ENCODE measurements at regions not wholly inside any gene's neighbourhood (a gene's known extent, or its start where the extent isn't known, plus 50 kb on each side); places are given as distances from the start of the nearest gene placed in this dataset.
"Not testable (repeated sequence)": the region's sequence is repeated elsewhere in the genome, so short reads cannot be mapped to it uniquely, and the experiment has no call there.

DNA sequence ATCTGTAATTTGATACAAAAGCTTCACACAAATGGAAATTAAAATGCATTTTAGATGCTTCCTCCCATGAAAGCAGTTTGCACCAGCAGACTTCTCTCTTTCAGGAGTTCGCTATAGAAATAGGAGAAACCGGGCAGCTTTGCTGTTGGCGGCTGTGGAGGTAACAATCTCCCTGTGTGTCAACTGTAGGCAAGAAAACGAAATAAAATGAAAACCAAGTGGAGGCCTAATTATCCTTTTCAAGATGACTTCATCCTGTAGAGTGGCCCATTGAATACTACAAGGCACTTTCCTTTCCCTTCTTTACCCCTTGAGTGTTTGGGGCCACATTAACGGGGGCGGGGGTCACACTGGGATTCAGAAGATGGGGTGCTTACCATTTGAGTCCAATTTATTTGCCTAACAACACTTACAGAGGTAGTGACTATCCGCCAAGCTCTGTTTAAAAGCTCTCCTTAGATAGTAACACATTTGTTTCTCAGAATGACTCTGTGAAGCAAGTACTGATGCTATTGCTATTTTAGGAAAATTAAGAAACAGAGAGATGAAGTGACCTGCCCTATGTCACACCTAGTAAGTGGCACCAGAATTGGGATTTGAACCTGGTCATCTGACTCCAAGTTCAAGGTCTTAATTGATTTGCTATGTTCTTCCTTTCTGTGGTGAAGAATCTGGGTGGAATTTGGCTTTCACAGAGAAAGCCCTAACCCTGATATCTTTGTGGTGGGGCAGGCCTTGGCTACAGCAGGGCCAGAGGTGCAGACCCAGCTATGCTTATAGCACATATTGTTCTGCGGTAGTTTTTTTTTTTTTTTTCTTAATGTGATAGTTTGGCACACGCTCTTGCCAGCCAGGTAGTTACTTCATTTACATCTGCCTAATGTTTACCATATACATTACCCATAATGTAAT is 125.5 kb upstream of the MPHOSPH6 start:
- DNase-seq, result no peak

DNA sequence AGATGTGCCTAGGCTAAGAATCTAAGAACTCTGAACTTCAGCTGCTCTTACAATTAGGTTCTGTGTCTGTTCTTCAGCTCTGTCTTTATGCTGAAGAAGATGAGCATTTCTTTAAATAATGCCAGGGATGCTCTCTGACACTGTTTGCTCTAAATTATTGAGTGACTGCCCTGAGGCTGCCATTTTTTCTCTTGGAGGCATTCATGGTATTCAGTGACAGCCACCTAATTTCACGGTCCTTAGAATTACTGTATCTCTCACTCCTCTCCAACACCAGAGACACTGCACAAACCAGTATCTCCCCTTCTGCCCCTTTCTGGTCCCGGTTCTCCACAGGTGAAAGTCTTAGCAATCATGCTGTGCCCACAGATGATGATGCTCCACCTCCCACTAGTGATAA is 123.6 kb upstream of the MPHOSPH6 start:
- DNase-seq, result no peak

DNA sequence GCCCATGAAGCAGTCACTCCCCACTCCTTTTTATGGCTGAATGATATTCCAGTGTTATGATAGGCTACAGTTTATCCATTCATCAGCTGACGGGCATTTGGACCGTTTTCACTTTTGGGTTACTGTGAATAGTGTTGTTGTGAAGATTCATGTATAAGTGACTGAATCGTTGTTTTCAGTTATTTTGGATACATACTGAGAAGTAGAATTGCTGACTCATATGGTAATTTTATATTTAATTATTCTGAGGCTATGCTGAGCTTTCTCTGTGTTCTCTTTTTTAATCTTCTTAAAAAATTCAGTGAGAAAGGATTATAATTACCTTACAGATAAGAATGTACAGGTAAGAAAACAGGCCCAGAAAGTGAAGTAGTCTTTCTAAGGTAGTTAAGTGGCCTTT is 117.9 kb upstream of the MPHOSPH6 start:
- no peak for DNase-seq

DNA sequence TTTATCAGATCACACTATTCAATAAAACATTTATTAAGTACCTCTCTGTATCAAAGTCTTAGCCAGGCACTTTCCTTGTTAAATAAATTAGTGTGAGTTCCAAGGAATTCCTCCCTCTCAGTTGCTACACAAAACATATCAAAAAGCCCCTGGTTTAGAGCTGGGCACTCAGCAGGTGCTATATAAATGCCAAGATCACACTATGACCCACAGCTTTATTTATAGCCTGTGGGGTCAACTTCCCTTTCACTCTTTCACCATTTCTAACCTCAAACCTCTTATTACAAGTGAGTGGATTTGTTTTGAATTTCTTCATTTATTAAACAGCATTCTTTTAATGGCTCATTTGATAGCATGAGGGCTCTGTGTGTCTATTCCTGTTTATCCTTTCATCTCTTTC is 112.6 kb upstream of the MPHOSPH6 start:
- DNase-seq, result no peak

DNA sequence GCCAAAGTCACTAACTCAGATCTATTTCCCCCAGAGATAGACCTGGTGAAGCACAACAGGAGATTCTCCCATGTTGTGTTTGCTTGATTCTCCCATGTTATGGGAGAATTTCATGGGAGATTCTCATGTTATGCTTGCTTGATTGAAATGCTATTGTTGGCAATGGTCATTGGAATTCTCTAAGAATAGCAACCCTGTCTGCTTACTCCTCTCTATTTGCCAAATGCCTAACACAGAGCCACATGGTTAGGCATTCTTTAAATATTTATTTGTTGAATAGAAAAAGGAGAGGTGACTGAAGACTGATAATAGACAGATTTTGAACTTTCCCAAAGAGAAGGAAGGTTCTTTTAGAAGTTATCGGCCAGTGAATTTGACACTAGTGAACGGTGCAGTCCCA is 111.5 kb upstream of the MPHOSPH6 start:
- no peak for DNase-seq

DNA sequence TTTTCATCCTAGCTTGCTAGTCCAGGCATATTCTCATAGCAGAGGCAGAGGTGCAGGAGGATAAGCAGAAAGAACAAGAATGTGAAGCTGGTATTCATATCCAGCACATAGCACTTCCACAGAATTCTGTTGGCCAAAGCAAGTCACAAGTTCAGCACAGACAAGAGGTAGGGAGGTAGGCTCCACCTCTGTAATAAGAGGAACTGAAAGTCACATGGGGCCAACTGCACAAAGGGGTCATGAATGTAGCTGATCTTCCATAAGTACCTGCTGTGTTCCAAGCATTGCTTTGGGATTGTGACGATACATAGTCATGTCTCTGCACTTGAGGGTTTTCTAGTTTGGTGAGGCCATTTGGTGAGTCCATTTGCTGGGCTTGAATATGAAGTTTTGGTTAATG is 110.8 kb upstream of the MPHOSPH6 start:
- no peak for DNase-seq

DNA sequence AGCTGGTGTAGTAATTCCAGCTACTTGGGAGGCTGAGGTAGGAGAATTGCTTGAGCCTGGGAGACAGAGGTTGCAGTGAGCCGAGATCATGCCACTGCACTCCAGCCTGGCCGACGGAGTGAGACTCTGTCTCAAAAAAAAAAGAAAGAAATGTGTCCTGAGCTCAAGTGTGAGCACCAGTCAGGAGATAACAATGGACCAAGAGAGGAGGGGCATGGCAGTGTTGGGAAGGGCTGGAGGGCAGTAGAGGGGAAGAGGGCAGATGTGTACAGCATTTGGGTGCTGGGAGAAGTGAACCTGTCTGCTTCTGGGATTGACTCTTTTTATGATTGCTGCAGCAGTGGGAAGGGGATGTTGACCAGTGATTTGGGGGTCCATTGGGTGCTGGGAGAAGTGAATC is 105.3 kb upstream of the MPHOSPH6 start:
- DNase-seq, result not testable (repeated sequence)

DNA sequence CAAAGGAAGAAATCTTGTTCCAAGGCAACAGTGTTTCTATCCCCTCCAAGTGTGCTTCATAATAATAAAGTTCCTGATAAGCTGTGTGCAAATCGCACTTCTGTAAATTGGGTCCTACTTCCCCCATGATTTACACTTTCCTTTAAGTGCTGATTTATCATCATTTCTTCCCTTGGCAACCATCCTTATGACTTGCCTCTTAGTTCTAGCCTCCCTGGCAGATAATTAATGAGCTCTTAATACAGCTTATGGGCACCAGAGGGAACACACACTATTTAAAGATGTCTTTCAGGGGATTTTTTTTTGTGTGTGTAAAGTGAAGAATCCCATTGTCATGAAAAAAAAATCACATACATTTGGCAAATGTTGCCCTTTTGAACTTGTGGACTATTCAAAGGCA is 101.6 kb upstream of the MPHOSPH6 start:
- no peak for DNase-seq

DNA sequence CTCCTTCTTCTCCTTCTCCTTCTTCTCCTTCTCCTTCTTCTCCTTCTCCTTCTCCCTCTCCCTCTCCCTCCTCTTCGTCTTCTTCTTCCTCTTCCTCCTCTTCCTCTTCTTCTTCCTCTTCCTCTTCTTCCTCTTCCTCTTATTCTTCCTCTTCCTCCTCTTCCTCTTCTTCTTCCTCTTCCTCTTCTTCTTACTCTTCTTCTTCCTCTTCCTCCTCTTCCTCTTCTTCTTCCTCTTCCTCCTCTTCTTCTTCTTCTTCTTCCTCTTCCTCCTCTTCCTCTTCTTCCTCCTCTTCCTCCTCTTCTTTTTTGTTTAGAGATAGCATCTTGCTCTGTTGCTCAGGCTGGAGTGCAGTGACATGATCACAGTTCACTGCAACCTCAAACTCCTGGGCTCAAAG is 97.7 kb upstream of the MPHOSPH6 start:
- not testable (repeated sequence) for DNase-seq

DNA sequence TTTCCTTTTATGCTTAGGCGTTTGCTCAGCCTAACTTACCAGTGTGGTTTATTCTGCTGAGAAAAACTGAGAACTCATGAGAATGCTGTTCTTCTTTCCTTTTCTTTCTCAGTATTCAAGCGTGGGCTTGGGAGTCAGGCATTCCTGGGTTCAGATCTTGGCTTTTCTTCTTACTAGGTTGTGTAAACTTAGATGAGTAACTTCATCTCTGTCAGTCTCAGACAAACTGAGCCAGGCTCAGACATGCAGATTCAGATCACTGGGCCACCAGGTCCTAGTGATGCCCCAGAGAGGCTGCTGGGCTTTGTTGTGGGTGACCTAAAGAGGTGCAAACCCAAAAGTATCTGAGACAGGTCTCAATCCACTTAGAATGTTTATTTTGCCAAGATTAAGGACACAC is 95.8 kb upstream of the MPHOSPH6 start:
- no peak for DNase-seq

DNA sequence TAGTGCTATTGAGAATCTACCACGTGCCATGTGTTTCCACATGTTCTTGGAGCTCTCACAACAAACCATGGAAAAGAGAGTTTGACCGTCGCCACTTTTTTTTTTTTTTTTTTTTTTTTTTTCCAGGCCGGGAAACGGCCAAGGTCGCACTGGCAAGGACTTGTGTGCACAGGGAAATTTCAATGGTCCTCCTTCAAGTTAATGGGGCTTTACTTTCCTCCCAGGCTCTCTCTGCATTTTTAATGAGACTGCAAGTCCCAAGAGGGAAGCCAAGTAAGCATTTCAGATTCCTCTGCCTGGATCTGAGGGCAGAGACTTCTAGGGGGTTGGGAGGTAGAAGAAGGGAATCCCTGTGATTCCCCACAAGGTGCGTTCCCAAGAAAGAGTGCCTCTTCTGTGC is 94.7 kb upstream of the MPHOSPH6 start:
- no peak for DNase-seq

DNA sequence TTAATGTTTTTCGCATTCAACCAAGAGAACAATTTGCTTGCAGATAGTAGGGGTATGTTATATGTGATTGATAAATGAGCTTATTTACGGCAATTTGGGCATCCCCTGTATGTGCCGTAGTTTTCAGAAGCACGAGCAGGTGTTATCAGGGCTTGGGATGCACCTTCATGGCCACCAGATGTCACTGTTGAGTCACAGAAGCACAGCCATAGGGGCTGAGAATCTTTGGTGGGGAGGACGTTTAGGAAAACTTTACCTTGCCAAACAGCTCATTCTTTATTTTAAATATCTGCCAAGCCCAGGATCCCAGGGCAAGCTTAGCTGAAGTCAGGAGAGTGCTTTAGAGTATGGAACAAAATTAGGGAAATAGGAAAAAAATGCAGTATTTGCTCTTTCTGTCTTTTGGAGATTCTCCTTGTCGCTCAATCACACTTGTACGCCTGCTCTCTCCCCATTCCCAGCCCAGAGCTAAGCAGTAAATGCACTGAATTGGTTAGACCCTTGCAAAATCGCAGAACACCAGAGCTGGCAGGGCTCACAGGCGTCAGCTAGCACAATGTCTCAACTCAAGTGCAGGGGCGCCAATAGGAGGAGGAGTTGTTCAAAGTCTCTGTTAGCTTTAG is 93.6 kb upstream of the MPHOSPH6 start:
- DNase-seq, result peak in 4 of 5 donors; percentile 15 to 44 (median 34)

DNA sequence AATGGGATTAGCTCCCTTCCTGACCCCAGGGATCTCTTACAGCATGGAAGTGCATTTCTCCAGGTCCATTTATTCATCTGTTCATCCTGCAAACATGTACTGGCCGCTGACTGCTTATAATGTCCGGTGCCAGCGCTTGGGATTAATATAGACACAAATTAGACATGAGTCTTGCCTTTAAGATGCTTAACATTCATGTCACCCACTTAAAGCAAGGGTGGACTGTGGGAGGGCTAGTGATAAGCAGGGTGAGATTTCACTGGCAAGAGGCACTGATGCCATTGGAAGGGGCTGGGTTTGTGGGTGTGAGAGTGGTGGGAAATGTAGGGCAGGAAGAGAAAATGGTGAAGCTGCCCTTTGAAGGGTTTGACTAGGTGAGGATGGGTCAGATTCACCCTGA is 92.2 kb upstream of the MPHOSPH6 start:
- DNase-seq, result no peak

DNA sequence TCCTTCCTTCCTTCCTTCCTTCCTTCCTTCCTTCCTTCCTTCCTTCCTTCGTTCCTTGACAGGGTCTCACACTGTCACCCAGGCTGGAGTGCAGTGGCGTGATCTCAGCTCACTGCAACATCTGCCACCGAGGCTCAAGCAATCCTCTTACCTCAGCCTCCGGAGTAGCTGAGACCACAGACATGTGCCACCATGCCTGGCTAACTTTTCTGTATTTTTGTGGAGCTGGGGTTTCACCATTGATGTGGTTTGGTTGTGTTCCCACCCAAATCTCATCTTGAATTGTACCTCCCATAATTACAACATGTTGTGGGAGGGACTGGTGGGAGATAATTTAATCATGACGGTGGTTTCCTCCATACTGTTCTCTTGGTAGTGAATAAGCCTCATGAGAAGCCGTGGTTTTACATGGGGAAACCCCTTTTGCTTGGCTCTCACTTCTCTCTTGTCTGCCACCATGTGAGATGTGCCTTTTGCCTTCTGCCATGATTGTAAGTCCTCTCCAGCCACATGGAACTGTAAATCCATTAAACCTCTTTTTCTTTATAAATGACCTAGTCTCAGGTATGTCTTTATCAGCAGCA is 90.3 kb upstream of the MPHOSPH6 start:
- no peak for DNase-seq

DNA sequence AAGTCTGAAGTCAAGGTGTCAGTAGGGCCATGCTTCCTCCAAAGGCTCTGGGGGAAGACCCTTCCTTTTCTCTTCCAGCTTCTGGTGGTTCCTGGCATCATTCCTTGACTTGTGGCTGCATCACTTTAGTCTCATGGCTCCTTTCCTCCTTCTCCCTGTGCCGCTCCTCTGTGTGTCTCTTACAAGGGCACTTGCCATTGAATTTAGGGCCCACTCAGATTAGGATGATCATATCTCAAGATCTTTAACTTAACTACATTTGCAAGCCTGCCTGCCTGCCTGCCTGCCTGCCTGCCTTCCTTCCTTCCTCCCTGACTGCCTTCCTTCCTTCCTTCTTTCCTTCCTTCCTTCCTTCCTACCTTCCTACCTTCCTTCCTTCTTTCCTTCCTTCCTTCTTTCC is 89.7 kb upstream of the MPHOSPH6 start:
- DNase-seq, result no peak

DNA sequence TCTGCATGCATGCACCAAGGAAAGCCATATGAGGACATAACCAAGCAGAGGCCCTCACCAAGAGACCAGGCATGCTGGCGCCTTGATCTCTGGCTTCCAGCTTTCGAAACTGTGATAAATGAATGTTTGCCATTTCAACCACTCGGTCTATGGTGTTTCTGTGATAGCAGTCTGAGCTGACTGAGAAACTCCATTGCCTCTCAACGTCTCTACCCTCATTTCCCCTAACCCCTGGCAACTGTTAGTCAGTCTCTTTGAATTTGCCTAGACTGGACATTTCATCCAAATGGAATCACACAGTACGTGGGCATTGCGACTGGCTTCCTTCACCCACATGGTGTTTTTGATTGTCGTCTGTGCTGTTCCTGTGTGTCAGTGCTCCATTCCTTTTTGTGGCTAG is 88.0 kb upstream of the MPHOSPH6 start:
- DNase-seq, result no peak

DNA sequence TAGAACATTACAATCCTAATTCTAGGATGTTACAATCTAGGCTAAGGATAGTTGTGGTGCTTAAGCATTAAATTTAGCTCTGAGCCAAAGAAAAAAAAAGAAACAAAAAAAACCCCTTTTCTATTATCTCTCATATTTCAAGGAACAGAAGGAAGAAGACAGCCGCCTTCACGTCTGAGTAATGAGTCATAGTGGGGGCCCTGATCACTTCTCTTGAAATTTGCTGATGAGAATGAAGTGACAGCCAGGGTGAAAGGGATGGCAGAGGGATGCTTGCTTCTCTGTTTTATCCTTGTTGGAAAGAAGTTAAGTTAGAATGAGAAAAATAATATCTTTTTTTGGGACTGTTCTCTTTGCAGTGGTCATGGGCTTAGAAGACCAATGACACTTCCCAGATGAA is 82.6 kb upstream of the MPHOSPH6 start:
- no peak for DNase-seq

DNA sequence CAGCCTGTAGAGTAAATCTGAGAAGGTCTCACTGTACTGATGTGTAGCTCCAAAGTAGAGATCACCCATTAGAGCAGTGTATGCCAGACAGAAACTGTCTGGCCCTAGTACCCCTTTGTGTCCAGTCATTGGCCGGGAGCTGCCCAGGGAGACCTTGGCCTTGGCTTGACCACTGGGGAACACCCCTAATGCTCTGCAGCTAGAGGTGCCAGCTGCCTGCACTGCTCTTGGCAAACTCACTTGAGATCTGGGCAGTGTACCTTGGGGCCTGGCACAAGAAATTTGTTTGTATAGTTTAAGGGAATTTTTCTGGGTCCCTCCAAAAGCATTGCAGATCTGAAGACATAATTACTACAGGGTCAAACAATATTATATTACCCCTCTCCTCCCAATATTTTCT is 78.7 kb upstream of the MPHOSPH6 start:
- DNase-seq, result no peak

DNA sequence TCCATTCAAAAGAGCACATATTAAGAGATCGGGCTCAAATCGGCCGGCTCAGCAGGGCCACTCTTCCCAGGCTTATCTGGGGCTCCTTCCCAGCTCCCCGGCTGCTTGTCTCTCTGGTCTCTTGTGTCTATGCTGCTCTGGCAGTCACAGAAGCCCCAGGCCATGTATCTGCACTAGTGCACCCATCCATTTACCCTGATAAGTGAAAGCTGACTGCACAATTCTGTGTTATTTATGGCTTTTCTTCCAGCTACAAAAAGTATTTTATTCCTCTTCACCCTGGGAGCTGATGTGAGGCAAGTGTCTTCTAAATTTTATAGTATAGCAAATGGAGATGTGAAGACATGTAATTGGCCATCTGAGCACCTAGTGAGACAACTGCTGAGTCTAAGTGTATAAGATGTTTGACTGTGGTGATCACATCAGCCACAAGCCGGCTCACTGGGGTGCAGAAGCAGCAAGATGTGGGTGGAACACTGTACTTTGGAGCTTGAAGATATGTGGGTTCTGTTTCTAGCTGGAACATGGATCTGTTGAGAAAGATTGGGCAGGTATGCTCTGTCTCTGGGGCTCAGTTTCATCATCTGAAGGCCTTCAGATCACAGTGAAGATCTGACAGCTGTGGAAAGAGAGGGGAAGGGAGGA is 78.1 kb upstream of the MPHOSPH6 start:
- no peak for DNase-seq

DNA sequence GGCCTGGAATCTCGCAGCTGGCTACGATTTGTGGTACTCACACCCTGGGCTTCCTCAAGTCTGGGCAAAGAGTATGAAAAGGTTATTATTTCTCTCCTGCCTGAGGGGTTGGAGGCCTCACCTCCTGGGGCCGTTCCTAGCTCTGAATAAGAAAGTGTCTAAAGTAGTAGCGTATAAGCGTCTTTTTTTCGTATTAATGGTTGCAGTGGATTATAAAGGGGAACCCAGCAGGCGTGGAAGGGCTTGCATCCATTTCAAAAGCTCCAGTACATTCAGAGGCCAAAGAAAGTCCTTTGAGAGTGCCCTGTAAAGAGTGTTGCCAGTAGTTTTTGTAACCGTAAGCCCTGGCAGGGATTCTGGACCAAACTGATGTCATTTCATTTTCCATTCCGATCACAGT is 72.2 kb upstream of the MPHOSPH6 start:
- no peak for DNase-seq

DNA sequence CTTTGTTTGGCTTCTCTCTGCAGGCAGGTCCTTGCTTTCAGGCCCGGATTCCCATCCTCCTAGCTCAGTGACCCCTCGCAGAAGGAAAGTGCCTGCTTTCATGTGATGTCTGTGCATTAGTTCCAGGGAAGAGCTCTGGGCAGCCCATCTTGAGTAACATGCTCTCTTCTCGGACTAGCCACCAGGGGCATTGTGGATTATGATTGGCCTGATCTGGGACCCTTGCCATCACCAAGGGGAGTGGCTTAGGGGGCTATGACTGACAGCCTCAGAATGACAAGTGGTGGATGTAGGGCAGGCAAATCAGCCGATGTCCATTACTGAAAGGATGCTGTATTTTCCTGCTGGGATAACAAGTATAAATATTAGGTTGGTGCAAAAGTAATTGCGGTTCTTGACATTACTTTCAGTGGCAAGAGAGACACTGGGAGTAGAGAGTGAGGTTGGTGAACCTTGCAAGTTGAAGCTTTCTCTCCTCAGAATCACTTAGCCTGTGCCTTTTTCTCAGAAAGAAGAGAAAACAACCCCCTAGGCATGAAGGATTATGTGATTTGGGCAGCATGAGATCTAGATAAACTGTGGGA is 71.5 kb upstream of the MPHOSPH6 start:
- no peak for DNase-seq

DNA sequence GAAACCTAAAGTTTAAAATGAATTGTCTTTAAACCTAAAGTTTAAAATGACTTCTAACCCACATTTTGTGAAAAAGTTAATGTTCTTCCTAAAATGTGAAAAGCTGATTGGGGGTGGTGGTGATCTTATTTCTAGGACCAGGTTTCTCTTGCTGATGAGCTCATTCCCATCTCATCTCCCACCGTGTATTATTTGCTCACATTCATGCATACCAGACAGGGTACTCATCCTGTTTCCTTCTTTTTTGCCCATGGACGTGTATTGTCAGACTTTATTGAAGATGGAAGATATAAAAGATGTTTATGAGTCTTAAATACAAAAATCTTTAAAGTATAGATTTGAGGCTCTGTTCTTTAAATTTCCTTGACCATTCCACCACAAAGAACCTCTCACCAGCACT is 70.1 kb upstream of the MPHOSPH6 start:
- DNase-seq, result no peak

DNA sequence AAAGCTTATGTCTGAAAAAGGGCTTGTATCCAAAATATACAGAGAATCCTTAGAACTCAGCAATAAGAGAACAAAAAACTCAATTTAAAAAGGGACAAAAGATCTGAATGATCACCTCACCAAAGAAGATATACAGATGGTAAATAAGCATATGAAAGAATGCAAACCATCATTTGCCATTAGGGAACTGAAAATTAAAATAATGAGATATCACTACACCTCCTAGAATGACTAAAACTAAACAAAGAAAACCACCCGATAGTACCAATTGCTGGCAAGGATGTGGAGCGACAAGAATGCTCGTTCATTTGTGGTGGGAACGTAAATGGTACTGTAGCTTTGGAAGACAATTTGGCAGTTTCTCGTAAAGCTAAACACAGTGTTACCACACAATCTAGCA is 66.9 kb upstream of the MPHOSPH6 start:
- no peak for DNase-seq
